H1 (cell line): ENCODE measurements at regions not wholly inside any gene's neighbourhood (a gene's known extent, or its start where the extent isn't known, plus 50 kb on each side); places are given as distances from the start of the nearest gene placed in this dataset.

ENCODE experiments used
- CBX5 ChIP-seq: fragments of 300-800, 300-1000 bp; sonication (generic); IDR thresholded peaks from 2 replicates; pipeline ENCODE4 v1.7.1; 2016; ENCODE audit warnings: antibody characterized with exemption, low read length, low read depth
- EZH2 ChIP-seq: fragments of 200-600 bp; sonication (generic); IDR thresholded peaks from 2 replicates; pipeline ENCODE4 v1.7.1; 2012; ENCODE audit warnings: low read depth, mild to moderate bottlenecking, moderate library complexity, low read length, inconsistent platforms; ENCODE audit not compliant: severe bottlenecking
- POLR2AphosphoS5 ChIP-seq: IDR thresholded peaks from 2 replicates; pipeline ENCODE4 v1.6.1; 2011; ENCODE audit warnings: low read depth, low read length
- TF ChIP-seq, protein P1 (sequence below), 3 experiments: IDR thresholded peaks; 1 replicate in 2 of 3; 2 replicates in 1 of 3; pipeline versions ENCODE4 v1.5.1 to v1.6.1; 2011; ENCODE audit warnings: low read length in 3 of 3, mild to moderate bottlenecking in 3 of 3, inconsistent platforms in 2 of 3, low read depth in 1 of 3, moderate library complexity in 1 of 3; ENCODE audit not compliant: insufficient read depth in 1 of 3; ENCODE audit errors: control extremely low read depth in 1 of 3
- TF ChIP-seq, protein P2 (sequence below): IDR thresholded peaks from 2 replicates; pipeline ENCODE4 v1.6.1; 2011; ENCODE audit warnings: low read depth, mild to moderate bottlenecking, low read length; ENCODE audit not compliant: insufficient read depth

DNA sequence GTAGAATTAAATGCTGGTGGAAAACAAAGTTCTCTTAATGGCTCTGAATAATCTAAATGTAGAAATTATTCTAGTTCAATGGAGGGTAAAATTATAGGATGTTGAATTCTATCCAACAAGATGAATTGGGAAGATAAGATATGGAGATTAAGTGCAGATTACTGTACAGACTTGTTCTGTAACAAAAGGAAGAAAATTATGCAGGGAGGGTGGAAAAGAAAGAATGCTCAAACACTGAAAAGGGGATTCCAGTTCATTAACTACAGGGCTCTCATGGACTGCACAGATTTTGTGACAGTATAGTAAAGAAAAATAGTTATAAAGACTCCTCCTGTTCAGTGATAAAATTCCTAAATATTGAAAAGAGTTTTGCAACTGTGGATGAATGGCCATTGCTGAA is 1794.0 kb upstream of the PCDH7 start:
- TF ChIP-seq POLR2AphosphoS5 (no peak), CBX5 (no peak), EZH2 (no peak)
- TF ChIP-seq, protein P1, sequence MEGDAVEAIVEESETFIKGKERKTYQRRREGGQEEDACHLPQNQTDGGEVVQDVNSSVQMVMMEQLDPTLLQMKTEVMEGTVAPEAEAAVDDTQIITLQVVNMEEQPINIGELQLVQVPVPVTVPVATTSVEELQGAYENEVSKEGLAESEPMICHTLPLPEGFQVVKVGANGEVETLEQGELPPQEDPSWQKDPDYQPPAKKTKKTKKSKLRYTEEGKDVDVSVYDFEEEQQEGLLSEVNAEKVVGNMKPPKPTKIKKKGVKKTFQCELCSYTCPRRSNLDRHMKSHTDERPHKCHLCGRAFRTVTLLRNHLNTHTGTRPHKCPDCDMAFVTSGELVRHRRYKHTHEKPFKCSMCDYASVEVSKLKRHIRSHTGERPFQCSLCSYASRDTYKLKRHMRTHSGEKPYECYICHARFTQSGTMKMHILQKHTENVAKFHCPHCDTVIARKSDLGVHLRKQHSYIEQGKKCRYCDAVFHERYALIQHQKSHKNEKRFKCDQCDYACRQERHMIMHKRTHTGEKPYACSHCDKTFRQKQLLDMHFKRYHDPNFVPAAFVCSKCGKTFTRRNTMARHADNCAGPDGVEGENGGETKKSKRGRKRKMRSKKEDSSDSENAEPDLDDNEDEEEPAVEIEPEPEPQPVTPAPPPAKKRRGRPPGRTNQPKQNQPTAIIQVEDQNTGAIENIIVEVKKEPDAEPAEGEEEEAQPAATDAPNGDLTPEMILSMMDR (IDR thresholded peaks at IDR 0.05; ENCODE audit: control extremely low read depth in 1 of 3, insufficient read depth in 1 of 3, low read depth in 1 of 3, low read length in 3 of 3): no peak
- TF ChIP-seq, protein P2, sequence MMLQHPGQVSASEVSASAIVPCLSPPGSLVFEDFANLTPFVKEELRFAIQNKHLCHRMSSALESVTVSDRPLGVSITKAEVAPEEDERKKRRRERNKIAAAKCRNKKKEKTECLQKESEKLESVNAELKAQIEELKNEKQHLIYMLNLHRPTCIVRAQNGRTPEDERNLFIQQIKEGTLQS: no peak
